ENCODE measurements at regions not wholly inside any gene's neighbourhood (a gene's known extent, or its start where the extent isn't known, plus 50 kb on each side); places are given as distances from the start of the nearest gene placed in this dataset.

DNA sequence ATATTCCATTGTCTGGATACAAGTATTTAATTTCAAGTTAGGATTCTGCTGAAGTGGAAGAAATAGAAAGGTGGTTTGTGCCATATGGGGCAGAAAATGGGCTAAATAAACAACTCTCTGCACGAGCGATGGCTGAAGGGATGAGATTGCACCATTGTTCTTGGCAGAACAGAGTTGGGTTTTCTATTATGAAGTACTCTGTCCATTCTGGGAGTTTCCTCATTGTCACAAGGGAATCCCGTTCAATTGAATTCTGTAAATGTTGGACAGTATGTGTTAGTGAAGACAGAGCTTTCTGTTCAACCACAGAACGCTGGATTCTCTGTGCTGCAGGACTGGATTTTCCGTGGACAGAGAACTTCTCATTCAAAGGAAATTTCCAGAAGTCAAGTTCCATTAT is 345.5 kb upstream of the PRICKLE1 start:
- H3K27ac ChIP-seq (ENCODE audit: insufficient read length, low read depth, low read length), result no peak overlapping the region
- H3K23ac ChIP-seq (ENCODE audit: insufficient read length, low read depth, low read length), result no peak overlapping the region
- no peak overlapping the region for H2BK20ac ChIP-seq (ENCODE audit: low read depth, low read length, poor library complexity, severe bottlenecking)
- Mint-ChIP-seq H3K9me3 (peaks cover 3 to 11% of the 10 kb centered on the region in 2 experiments; a peak in 3 of 5 replicates), H3K27me3 (ENCODE audit: low read depth) (no peaks in the 10 kb centered on the region), H3K4me3 (no peak overlapping the region), H3K36me3 (ENCODE audit: insufficient read depth in 1 of 3, low read depth in 3 of 3) (peaks cover 0 to 9% (median 0%) of the 10 kb centered on the region in 3 experiments; a peak in 1 of 7 replicates), H3K27ac (no peak overlapping the region), H3K4me1 (0 out of 4 replicates have a peak, but pooled peaks cover 0 to 4% of the 10 kb centered on the region in 2 experiments)
- H3K4ac ChIP-seq (ENCODE audit: low read depth, low read length), result no peak overlapping the region
- no peak overlapping the region for H2AK5ac ChIP-seq (ENCODE audit: insufficient read length, low read length)
- no peak overlapping the region for H3K18ac ChIP-seq (ENCODE audit: insufficient read length, low read depth, low read length)
- no peaks in the 10 kb centered on the region for H3K79me1 ChIP-seq (ENCODE audit: insufficient read depth, low read depth, low read length, poor library complexity, severe bottlenecking)
- H3K23me2 ChIP-seq (ENCODE audit: insufficient read length, low read depth, low read length, poor library complexity, severe bottlenecking), result no peaks in the 10 kb centered on the region
- TF ChIP-seq, protein P1, sequence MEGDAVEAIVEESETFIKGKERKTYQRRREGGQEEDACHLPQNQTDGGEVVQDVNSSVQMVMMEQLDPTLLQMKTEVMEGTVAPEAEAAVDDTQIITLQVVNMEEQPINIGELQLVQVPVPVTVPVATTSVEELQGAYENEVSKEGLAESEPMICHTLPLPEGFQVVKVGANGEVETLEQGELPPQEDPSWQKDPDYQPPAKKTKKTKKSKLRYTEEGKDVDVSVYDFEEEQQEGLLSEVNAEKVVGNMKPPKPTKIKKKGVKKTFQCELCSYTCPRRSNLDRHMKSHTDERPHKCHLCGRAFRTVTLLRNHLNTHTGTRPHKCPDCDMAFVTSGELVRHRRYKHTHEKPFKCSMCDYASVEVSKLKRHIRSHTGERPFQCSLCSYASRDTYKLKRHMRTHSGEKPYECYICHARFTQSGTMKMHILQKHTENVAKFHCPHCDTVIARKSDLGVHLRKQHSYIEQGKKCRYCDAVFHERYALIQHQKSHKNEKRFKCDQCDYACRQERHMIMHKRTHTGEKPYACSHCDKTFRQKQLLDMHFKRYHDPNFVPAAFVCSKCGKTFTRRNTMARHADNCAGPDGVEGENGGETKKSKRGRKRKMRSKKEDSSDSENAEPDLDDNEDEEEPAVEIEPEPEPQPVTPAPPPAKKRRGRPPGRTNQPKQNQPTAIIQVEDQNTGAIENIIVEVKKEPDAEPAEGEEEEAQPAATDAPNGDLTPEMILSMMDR (conservative IDR thresholded peaks at IDR 0.05), result no peak
- no peak overlapping the region for H2BK12ac ChIP-seq (ENCODE audit: insufficient read length, low read depth, low read length)
- no peaks in the 10 kb centered on the region for H3K4me1 ChIP-seq (ENCODE audit: insufficient read depth, low read length)
- no peaks in the 10 kb centered on the region for H3K79me2 ChIP-seq (ENCODE audit: insufficient read depth, low read length)
- H3K9ac ChIP-seq (ENCODE audit: extremely low read depth, insufficient read length, low read length), result no peak overlapping the region
- H3T11ph ChIP-seq (ENCODE audit: low read length), result no peak overlapping the region
- H2BK15ac ChIP-seq (ENCODE audit: low read depth, low read length), result no peak overlapping the region
- H2BK120ac ChIP-seq (ENCODE audit: low read depth, low read length, poor library complexity, severe bottlenecking), result no peak overlapping the region
- no peak overlapping the region for H2AFZ ChIP-seq (ENCODE audit: low read length)
- H4K8ac ChIP-seq (replicated peaks; ENCODE audit: insufficient read length, low read depth, low read length), result no peak overlapping the region
- no peak overlapping the region for H3K56ac ChIP-seq (ENCODE audit: insufficient read length, low read depth, low read length)
- no CpG with 5 or more reads among the region's 5 CpGs for WGBS (ENCODE audit: extremely low coverage, insufficient read length, low lambda C conversion rate)
- no peak overlapping the region for H2BK5ac ChIP-seq (ENCODE audit: insufficient read length, low read length)
- no peak overlapping the region for H4K5ac ChIP-seq (ENCODE audit: insufficient read length, low read depth, low read length)
- no peak overlapping the region for H4K91ac ChIP-seq (ENCODE audit: insufficient read length, low read depth, low read length)
- DNase-seq, result no peak
- no peaks in the 10 kb centered on the region for H3K9me3 ChIP-seq (ENCODE audit: control insufficient read depth, low read depth, low read length)
- H3K27me3 ChIP-seq (ENCODE audit: insufficient read depth, low read length), result no peaks in the 10 kb centered on the region
- H3K14ac ChIP-seq (ENCODE audit: insufficient read depth, low read length), result no peak overlapping the region
- no peak overlapping the region for H3K4me2 ChIP-seq (ENCODE audit: insufficient read depth, insufficient read length, low read length)
- no peaks in the 10 kb centered on the region for H4K20me1 ChIP-seq (ENCODE audit: control insufficient read depth, insufficient read depth, insufficient read length)
